CD4-positive, alpha-beta T cell (primary cell): ENCODE measurements at regions not wholly inside any gene's neighbourhood (a gene's known extent, or its start where the extent isn't known, plus 50 kb on each side); places are given as distances from the start of the nearest gene placed in this dataset.
"Not testable (repeated sequence)": the region's sequence is repeated elsewhere in the genome, so short reads cannot be mapped to it uniquely, and the experiment has no call there.

Experiments
- ATAC-seq: fragments of 200-7000 bp; cut with Tn5 transposase; one replicate; pipeline ENCODE4 v1.10.0; 2022; ENCODE audit warnings: mild to moderate bottlenecking; ENCODE audit not compliant: poor library complexity
- CTCF ChIA-PET: fragments of 350-600 bp; sonication (Branson Sonifier 250); formaldehyde crosslinking; loops from one replicate; lab custom pipeline; 2021; ENCODE audit warnings: antibody characterized with exemption, inconsistent platforms; lab: Charles Lee
- POLR2A ChIA-PET: fragments of 350-600 bp; sonication (Branson Sonifier 250); formaldehyde crosslinking; loops from one replicate; lab custom pipeline; 2021; ENCODE audit warnings: antibody characterized with exemption, inconsistent platforms; lab: Charles Lee
- DNase-seq, 14 experiments: peaks; one replicate each; pipeline ENCODE4 v3.0.0-alpha.2; 2013 to 2020; ENCODE audit warnings: mixed read lengths in 2 of 14
- H3K27ac ChIP-seq, 2 donors: one replicate each; pipeline versions ENCODE4 v1.5.1 to v1.7.0; 2013; ENCODE audit warnings: low read length in 2 of 2, low read depth in 1 of 2, mild to moderate bottlenecking in 1 of 2
- H3K27me3 ChIP-seq, 2 experiments: 1 replicate in 1 of 2; 2 replicates in 1 of 2; pipeline versions ENCODE4 v1.6.1 to v1.7.0; 2013; ENCODE audit warnings: low read length in 2 of 2, control low read depth in 1 of 2, mild to moderate bottlenecking in 1 of 2, moderate library complexity in 1 of 2; ENCODE audit not compliant: insufficient read depth in 2 of 2, control insufficient read depth in 1 of 2
- H3K36me3 ChIP-seq: one replicate; pipeline ENCODE4 v1.6.1; 2013; ENCODE audit warnings: low read length, control low read depth; ENCODE audit not compliant: insufficient read depth
- H3K4me1 ChIP-seq: one replicate; pipeline ENCODE4 v1.6.1; 2013; ENCODE audit warnings: low read length, control low read depth; ENCODE audit not compliant: insufficient read depth
- H3K4me3 ChIP-seq: one replicate; pipeline ENCODE4 v1.5.1; 2013; ENCODE audit warnings: mild to moderate bottlenecking, low read length, moderate library complexity
- H3K9me3 ChIP-seq, 2 experiments: 1 replicate in 1 of 2; 2 replicates in 1 of 2; pipeline versions ENCODE4 v1.6.1 to v1.7.0; 2013; ENCODE audit warnings: low read length in 2 of 2, mild to moderate bottlenecking in 2 of 2, control low read depth in 1 of 2, moderate library complexity in 1 of 2; ENCODE audit not compliant: control insufficient read depth in 1 of 2, insufficient read depth in 1 of 2
- H3K27ac Mint-ChIP-seq: one replicate; pipeline ENCODE4 v1.8.0; 2020; ENCODE audit warnings: mixed read lengths
- H3K27me3 Mint-ChIP-seq: one replicate; pipeline ENCODE4 v1.8.0; 2021; ENCODE audit warnings: mixed read lengths
- H3K36me3 Mint-ChIP-seq: one replicate; pipeline ENCODE4 v1.8.0; 2021; ENCODE audit warnings: low read depth, mixed read lengths
- H3K4me1 Mint-ChIP-seq: one replicate; pipeline ENCODE4 v1.8.0; 2021; ENCODE audit warnings: low read depth, mixed read lengths
- H3K4me3 Mint-ChIP-seq: one replicate; pipeline ENCODE4 v1.8.0; 2020; ENCODE audit warnings: mild to moderate bottlenecking, mixed read lengths
- H3K9me3 Mint-ChIP-seq: one replicate; pipeline ENCODE4 v1.8.0; 2020; ENCODE audit warnings: mixed read lengths
- intact Hi-C, 2 experiments: fragments of 100-400 bp; cut with DNase I in 1 of 2; cut with micrococcal nuclease in 1 of 2; formaldehyde crosslinking; loops; one replicate each; pipeline versions ENCODE4 v1.15.1 to v1.9.0; 2023 to 2025; cut with DNase I, micrococcal nuclease
- TF ChIP-seq, protein P1 (sequence below): fragments of 200-600 bp; IDR thresholded peaks from one replicate; pipeline ENCODE4 v1.8.0; 2022; ENCODE audit warnings: antibody characterized with exemption, mild to moderate bottlenecking

DNA sequence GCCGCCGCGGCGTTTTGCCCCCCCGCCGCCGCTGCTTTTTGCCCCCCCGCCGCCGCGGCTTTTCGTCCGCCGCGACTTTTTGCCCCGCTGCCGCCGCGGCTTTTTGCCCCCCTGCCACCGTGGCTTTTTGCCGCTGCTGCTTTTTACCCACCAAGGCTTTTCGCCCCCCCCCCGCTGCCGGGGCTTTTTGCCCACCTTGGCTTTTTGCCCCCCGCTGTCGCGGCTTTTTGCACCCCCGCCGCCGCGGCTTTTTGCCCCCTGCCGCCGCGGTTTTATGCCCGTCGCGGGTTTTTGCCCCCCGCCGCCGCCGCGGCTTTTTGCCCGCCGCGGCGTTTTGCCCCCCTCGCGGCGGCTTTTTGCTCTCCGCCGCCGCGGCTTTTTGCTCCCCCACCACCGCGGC lies 1343.0 kb downstream of the TP53TG3F start:
- Mint-ChIP-seq H3K36me3 (no peaks in the 10 kb centered on the region), H3K27ac (no peak overlapping the region), H3K27me3 (no peaks in the 10 kb centered on the region), H3K9me3 (peaks cover 5% of the 10 kb centered on the region), H3K4me3 (no peak overlapping the region), H3K4me1 (no peaks in the 10 kb centered on the region)
- H3K4me1 ChIP-seq: no peaks in the 10 kb centered on the region
- ChIA-PET CTCF (no interaction called here), POLR2A (no interaction called here)
- no peaks in the 10 kb centered on the region for H3K36me3 ChIP-seq
- no peaks in the 10 kb centered on the region for H3K27me3 ChIP-seq
- no peak for ATAC-seq
- peak in 1 of 14 experiments; percentile 2 for DNase-seq
- H3K27ac ChIP-seq: no peak overlapping the region
- TF ChIP-seq, protein P1, sequence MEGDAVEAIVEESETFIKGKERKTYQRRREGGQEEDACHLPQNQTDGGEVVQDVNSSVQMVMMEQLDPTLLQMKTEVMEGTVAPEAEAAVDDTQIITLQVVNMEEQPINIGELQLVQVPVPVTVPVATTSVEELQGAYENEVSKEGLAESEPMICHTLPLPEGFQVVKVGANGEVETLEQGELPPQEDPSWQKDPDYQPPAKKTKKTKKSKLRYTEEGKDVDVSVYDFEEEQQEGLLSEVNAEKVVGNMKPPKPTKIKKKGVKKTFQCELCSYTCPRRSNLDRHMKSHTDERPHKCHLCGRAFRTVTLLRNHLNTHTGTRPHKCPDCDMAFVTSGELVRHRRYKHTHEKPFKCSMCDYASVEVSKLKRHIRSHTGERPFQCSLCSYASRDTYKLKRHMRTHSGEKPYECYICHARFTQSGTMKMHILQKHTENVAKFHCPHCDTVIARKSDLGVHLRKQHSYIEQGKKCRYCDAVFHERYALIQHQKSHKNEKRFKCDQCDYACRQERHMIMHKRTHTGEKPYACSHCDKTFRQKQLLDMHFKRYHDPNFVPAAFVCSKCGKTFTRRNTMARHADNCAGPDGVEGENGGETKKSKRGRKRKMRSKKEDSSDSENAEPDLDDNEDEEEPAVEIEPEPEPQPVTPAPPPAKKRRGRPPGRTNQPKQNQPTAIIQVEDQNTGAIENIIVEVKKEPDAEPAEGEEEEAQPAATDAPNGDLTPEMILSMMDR: no peak
- intact Hi-C loops: no loop called here
- no peak overlapping the region for H3K4me3 ChIP-seq
- peaks cover 0 to 29% of the 10 kb centered on the region in 2 experiments for H3K9me3 ChIP-seq

DNA sequence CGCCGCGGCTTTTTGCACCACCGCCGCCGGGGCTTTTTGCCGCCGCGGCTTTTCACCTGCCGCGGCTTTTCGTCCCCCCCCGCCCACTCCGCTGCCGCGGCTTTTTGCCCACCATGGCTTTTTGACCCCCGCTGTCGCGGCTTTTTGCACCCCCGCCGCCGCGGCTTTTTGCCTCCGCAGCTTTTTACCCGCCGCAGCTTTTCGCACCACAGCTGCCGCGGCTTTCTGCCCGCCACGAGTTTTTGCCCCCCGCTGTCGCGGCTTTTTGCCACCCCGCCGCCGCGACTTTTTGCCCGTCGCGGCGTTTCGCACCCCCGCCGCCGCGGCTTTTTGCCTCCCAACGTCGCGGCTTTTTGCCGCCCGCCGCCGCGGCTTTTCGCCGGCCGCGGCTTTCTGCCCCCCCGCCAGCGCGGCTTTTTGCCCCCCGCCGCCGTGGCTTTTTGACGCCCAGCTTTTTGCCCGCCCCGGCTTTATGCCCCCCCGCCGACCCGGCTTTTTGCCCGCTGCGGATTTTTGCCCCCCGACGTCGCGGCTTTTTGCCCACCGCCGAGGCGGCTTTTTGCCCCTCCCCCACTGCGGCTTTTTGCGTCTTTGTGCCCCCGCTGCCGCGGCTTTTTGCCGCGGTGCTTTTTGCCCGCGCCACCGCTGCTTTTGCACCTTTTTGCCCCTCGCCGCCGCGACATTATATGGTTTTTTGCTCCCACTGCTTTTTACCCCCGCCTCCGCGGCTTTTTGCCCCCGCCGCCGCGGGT lies 1343.6 kb downstream of the TP53TG3F start:
- no peak overlapping the region for H3K4me3 ChIP-seq

DNA sequence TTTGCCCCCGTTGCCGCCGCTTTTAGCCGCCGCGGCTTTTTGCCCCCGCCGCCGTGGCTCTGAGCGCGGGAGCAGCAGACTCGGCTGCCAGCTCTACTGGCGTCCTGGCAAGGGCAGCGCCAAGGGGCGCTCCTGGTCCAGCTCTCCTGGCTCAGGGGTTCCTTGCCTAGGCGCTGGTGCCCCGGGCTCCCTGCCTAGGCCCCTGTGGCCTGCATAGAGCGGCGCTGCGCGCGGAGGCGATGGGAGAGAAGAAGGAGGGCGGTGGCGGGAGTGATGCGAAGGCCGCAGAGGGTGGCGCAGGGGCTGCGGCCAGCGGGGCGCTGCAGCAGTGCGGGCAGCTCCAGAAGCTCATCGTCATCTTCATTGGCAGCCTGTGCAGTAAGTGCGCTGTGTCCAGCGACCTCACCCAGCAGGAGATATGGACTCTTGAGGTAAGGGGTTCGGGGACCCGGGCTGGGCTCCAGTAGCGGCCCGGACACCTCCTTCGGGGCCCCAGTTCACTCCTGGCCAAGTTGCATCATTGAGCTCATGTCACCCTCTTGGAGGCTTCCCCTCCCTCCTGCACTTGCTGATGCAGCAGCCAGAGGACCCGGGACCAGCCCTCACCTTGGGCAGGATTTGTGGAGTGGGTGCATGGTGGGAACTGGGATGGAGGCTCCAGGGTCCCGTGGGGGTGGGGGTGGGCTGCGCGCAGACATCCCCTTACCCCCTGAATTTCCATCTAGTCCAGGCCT lies 1344.4 kb downstream of the TP53TG3F start:
- CTCF ChIA-PET: no interaction called here
- POLR2A ChIA-PET: no interaction called here
- Histone ChIP-seq H3K27ac (no peak overlapping the region), H3K4me3 (no peak overlapping the region), H3K36me3 (no peaks in the 10 kb centered on the region), H3K9me3 (peaks cover 0 to 29% of the 10 kb centered on the region in 2 experiments), H3K4me1 (no peaks in the 10 kb centered on the region), H3K27me3 (no peaks in the 10 kb centered on the region)
- ATAC-seq: no peak
- Mint-ChIP-seq H3K4me3 (no peak overlapping the region), H3K4me1 (no peaks in the 10 kb centered on the region), H3K27ac (no peak overlapping the region), H3K9me3 (peaks cover 2% of the 10 kb centered on the region), H3K27me3 (no peaks in the 10 kb centered on the region), H3K36me3 (no peaks in the 10 kb centered on the region)
- TF ChIP-seq, protein P1: no peak
- intact Hi-C loops: no loop called here
- no peak for DNase-seq

More for the DNA sequence above, 1343.6 kb downstream of the TP53TG3F start:
- Histone ChIP-seq H3K4me1 (no peaks in the 10 kb centered on the region), H3K36me3 (no peaks in the 10 kb centered on the region), H3K27ac (no peak overlapping the region), H3K9me3 (peaks cover 0 to 29% of the 10 kb centered on the region in 2 experiments), H3K27me3 (no peaks in the 10 kb centered on the region)
- ATAC-seq: no peak
- CTCF ChIA-PET: no interaction called here
- peaks cover 5% of the 10 kb centered on the region for H3K9me3 Mint-ChIP-seq
- TF ChIP-seq, protein P1: no peak
- no peaks in the 10 kb centered on the region for H3K4me1 Mint-ChIP-seq
- no peaks in the 10 kb centered on the region for H3K36me3 Mint-ChIP-seq
- POLR2A ChIA-PET: no interaction called here
- no peaks in the 10 kb centered on the region for H3K27me3 Mint-ChIP-seq
- intact Hi-C loops: no loop called here
- DNase-seq: peak in 1 of 14 experiments; percentile 3
- H3K4me3 Mint-ChIP-seq: no peak overlapping the region
- no peak overlapping the region for H3K27ac Mint-ChIP-seq

DNA sequence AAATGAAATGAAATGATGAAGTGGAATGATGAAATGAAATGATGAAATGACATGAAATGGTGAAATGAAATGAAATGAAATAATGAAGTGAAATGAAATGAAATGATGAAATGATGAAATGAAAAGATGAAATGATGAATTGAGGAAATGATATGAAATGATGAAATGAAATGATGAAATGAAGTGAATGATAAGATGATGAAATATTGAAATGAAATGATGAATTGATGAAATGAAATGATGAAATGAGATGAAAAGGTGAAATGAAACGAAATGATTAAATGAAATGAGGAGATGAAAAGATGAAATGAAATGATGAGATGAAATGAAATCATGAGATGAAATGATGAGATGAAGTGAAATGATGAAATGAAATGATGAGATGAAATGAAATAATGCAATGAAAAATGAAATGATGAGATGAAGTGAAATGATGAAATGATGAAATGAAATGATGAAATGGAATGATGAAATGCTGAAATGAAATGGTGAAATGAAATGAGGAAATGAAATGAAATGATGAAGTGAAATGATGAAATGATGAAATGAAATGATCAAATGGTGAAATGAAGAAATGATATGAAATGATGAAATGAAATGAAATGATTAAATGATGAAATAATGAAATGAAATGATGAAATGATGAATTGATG lies 1347.7 kb downstream of the TP53TG3F start:
- H3K36me3 ChIP-seq, H3K4me1 Mint-ChIP-seq, H3K27me3 Mint-ChIP-seq, ATAC-seq, H3K36me3 Mint-ChIP-seq, CTCF ChIA-PET, H3K27ac Mint-ChIP-seq, POLR2A ChIA-PET, H3K27me3 ChIP-seq, H3K4me3 Mint-ChIP-seq, DNase-seq, H3K4me1 ChIP-seq, H3K4me3 ChIP-seq, intact Hi-C loops, H3K9me3 Mint-ChIP-seq, H3K27ac ChIP-seq: not testable (repeated sequence)
- H3K9me3 ChIP-seq: peaks cover 0 to 23% of the 10 kb centered on the region in 2 experiments

DNA sequence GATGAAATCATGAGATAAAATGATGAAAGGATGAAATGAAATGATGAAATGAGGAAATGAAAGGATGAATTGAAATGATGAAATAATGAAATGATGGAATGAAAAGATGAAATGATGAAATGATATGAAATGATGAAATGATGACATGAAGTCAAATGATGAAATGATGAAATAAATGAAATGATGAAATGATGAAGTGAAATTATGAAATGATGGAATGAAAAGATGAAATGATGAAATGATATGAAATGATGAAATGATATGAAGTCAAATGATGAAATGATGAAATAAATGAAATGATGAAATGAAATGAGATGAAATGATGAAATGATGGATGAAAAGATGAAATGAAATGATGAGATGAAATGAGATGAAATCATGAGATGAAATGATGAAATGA lies 1348.4 kb downstream of the TP53TG3F start:
- DNase-seq, H3K9me3 Mint-ChIP-seq, CTCF ChIA-PET, ATAC-seq, H3K27ac ChIP-seq, H3K27me3 ChIP-seq, H3K36me3 Mint-ChIP-seq, H3K27me3 Mint-ChIP-seq, POLR2A ChIA-PET, H3K36me3 ChIP-seq, H3K4me3 ChIP-seq, intact Hi-C loops, H3K4me1 ChIP-seq, H3K4me1 Mint-ChIP-seq, H3K27ac Mint-ChIP-seq, H3K4me3 Mint-ChIP-seq: not testable (repeated sequence)
- H3K9me3 ChIP-seq: peaks cover 0 to 15% of the 10 kb centered on the region in 2 experiments
